Astrocyte (in vitro differentiated cells and primary cell): ENCODE measurements at regions not wholly inside any gene's neighbourhood (a gene's known extent, or its start where the extent isn't known, plus 50 kb on each side); places are given as distances from the start of the nearest gene placed in this dataset.

Source experiments
- EZH2 ChIP-seq: IDR thresholded peaks from 2 replicates; pipeline ENCODE4 v1.6.1; 2012; ENCODE audit warnings: mild to moderate bottlenecking, low read length, inconsistent platforms; ENCODE audit not compliant: insufficient read depth
- TF ChIP-seq, protein P1 (sequence below): IDR thresholded peaks from 2 replicates; pipeline ENCODE4 v1.5.1; 2011; ENCODE audit warnings: low read depth, mild to moderate bottlenecking, inconsistent platforms, low read length, moderate library complexity; ENCODE audit not compliant: insufficient read depth

DNA sequence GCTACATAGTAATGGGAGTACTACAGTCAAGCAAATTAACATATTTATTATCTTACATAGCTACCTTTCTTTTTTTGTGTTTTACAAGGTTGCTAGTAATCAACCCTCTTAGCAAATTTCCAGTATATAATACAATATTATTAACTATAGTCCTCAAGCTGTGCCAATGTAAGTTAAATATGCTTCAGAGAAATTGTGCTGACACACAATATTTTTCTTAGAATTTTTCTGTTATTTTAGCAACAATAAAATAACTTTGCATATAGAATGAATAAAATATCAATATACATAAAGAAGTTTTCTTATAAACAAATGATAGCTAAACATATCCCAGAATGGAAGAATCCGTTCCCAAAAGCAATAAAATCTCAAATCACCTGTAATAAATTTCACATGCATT is 1605.1 kb downstream of the REEP3 start:
- TF ChIP-seq, protein P1, sequence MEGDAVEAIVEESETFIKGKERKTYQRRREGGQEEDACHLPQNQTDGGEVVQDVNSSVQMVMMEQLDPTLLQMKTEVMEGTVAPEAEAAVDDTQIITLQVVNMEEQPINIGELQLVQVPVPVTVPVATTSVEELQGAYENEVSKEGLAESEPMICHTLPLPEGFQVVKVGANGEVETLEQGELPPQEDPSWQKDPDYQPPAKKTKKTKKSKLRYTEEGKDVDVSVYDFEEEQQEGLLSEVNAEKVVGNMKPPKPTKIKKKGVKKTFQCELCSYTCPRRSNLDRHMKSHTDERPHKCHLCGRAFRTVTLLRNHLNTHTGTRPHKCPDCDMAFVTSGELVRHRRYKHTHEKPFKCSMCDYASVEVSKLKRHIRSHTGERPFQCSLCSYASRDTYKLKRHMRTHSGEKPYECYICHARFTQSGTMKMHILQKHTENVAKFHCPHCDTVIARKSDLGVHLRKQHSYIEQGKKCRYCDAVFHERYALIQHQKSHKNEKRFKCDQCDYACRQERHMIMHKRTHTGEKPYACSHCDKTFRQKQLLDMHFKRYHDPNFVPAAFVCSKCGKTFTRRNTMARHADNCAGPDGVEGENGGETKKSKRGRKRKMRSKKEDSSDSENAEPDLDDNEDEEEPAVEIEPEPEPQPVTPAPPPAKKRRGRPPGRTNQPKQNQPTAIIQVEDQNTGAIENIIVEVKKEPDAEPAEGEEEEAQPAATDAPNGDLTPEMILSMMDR = no peak
- no peak for TF ChIP-seq EZH2
